Smooth muscle cell (in vitro differentiated cells): ENCODE measurements at regions not wholly inside any gene's neighbourhood (a gene's known extent, or its start where the extent isn't known, plus 50 kb on each side); places are given as distances from the start of the nearest gene placed in this dataset.

Experiments used
- DNase-seq: peaks from one replicate; lab custom pipeline; 2025; ENCODE audit not compliant: unreplicated experiment; lab: John Stamatoyannopoulos, UW
- H2AFZ ChIP-seq: fragments of 200-600 bp; sonication (generic); 2 replicates; pipeline ENCODE4 v1.6.0; 2016; ENCODE audit warnings: antibody characterized with exemption, low read depth, mild to moderate bottlenecking
- H3F3A ChIP-seq: fragments of 200-600 bp; sonication (generic); 2 replicates; pipeline ENCODE4 v1.6.0; 2017; ENCODE audit warnings: antibody characterized with exemption, low read depth
- H3K27ac ChIP-seq: fragments of 200-600 bp; sonication (generic); 2 replicates; pipeline ENCODE4 v1.5.1; 2016; ENCODE audit warnings: low read depth, mild to moderate bottlenecking
- H3K27me3 ChIP-seq: fragments of 200-600 bp; sonication (generic); 2 replicates; pipeline ENCODE4 v1.6.1; 2016; ENCODE audit warnings: low read depth, mild to moderate bottlenecking
- H3K36me3 ChIP-seq: fragments of 200-600 bp; sonication (generic); 2 replicates; pipeline ENCODE4 v1.5.1; 2016; ENCODE audit warnings: low read depth
- H3K4me1 ChIP-seq: fragments of 200-600 bp; sonication (generic); 2 replicates; pipeline ENCODE4 v1.5.1; 2016; ENCODE audit warnings: low read depth
- H3K4me2 ChIP-seq: fragments of 200-600 bp; sonication (generic); 2 replicates; pipeline ENCODE4 v1.6.0; 2016; ENCODE audit warnings: mild to moderate bottlenecking
- H3K4me3 ChIP-seq: fragments of 200-600 bp; sonication (generic); 2 replicates; pipeline ENCODE4 v1.5.1; 2016; ENCODE audit warnings: mild to moderate bottlenecking
- H3K79me2 ChIP-seq: fragments of 200-600 bp; sonication (generic); 2 replicates; pipeline ENCODE4 v1.6.0; 2016; ENCODE audit warnings: low read depth, mild to moderate bottlenecking
- H3K9ac ChIP-seq: fragments of 200-600 bp; sonication (generic); 2 replicates; pipeline ENCODE4 v1.6.0; 2016; ENCODE audit warnings: low read depth
- H3K9me3 ChIP-seq: fragments of 200-600 bp; sonication (generic); replicated peaks from 2 replicates; pipeline ENCODE4 v1.5.1; 2016; ENCODE audit warnings: low read depth
- H4K20me1 ChIP-seq: fragments of 200-600 bp; sonication (generic); 2 replicates; pipeline ENCODE4 v1.6.0; 2016; ENCODE audit warnings: low read depth
- WGBS: methylation state at CpG from one replicate; pipeline ENCODE4 v1.1.7; 2016; ENCODE audit warnings: low lambda C conversion rate; 5-methylcytosine and 5-hydroxymethylcytosine counted together
- TF ChIP-seq, protein P1 (sequence below): fragments of 200-600 bp; sonication (generic); IDR thresholded peaks from 2 replicates; pipeline ENCODE4 v1.5.1; 2017; ENCODE audit warnings: borderline replicate concordance, mild to moderate bottlenecking, antibody characterized with exemption; ENCODE audit not compliant: insufficient read depth, poor library complexity, severe bottlenecking

GRCh38 chr18:67596003-67596402, 79.5 kb upstream of the DSEL start:
- no peak overlapping the region for H3K4me3 ChIP-seq
- no peak for DNase-seq
- H3K9me3 ChIP-seq = no peaks in the 10 kb centered on the region
- H4K20me1 ChIP-seq = no peaks in the 10 kb centered on the region
- no peak overlapping the region for H3K4me2 ChIP-seq
- H3K27ac ChIP-seq = no peak overlapping the region
- no peak overlapping the region for H2AFZ ChIP-seq
- peaks cover 6% of the 10 kb centered on the region for H3F3A ChIP-seq
- H3K4me1 ChIP-seq = peaks cover 10% of the 10 kb centered on the region
- WGBS = 100% methylated on average over 1 of the region's 1 CpG
- TF ChIP-seq, protein P1, sequence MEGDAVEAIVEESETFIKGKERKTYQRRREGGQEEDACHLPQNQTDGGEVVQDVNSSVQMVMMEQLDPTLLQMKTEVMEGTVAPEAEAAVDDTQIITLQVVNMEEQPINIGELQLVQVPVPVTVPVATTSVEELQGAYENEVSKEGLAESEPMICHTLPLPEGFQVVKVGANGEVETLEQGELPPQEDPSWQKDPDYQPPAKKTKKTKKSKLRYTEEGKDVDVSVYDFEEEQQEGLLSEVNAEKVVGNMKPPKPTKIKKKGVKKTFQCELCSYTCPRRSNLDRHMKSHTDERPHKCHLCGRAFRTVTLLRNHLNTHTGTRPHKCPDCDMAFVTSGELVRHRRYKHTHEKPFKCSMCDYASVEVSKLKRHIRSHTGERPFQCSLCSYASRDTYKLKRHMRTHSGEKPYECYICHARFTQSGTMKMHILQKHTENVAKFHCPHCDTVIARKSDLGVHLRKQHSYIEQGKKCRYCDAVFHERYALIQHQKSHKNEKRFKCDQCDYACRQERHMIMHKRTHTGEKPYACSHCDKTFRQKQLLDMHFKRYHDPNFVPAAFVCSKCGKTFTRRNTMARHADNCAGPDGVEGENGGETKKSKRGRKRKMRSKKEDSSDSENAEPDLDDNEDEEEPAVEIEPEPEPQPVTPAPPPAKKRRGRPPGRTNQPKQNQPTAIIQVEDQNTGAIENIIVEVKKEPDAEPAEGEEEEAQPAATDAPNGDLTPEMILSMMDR = no peak
- no peaks in the 10 kb centered on the region for H3K36me3 ChIP-seq
- no peaks in the 10 kb centered on the region for H3K79me2 ChIP-seq
- H3K9ac ChIP-seq = no peak overlapping the region
- no peaks in the 10 kb centered on the region for H3K27me3 ChIP-seq

DNA sequence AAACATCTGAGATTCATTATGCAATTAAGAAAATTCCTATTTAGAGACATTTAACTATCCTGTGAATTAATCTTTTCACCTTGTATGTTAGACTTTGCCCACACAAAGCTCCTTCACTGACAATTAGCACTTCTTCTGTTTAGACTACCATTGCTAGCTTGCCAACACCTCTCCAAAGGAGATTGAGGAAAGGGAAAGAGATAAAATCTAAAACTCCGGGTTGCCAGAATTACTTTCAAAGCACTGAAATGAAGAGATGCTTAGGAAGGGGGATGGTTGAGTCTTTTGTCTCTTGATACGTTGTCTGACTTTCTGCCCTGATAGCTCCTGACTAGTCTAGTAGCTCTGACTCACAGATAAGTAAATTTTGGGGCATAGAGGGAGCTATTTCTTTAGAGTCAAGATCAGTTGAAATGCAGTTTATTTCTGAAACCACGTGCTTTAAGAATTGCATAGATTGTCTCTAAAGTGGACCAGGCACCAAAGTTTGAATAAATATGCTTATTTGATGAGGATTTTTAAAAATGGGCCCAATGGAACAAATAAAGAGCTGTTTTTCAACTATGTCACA, 74.1 kb upstream of the DSEL start:
- H3K4me3 ChIP-seq = no peak overlapping the region
- peak overlapping the region; percentile 48 for H3K4me2 ChIP-seq
- no peaks in the 10 kb centered on the region for H3K79me2 ChIP-seq
- no peaks in the 10 kb centered on the region for H3K9me3 ChIP-seq
- 7% methylated on average over 3 of the region's 3 CpGs for WGBS
- H2AFZ ChIP-seq = peak overlapping the region; percentile 81
- H3K36me3 ChIP-seq = no peaks in the 10 kb centered on the region
- H4K20me1 ChIP-seq = no peaks in the 10 kb centered on the region
- H3K4me1 ChIP-seq = no peaks in the 10 kb centered on the region
- no peaks in the 10 kb centered on the region for H3F3A ChIP-seq
- TF ChIP-seq, protein P1 = no peak
- H3K27me3 ChIP-seq = no peaks in the 10 kb centered on the region
- peak overlapping the region; percentile 39 for H3K9ac ChIP-seq
- H3K27ac ChIP-seq = no peak overlapping the region
- no peak for DNase-seq

DNA sequence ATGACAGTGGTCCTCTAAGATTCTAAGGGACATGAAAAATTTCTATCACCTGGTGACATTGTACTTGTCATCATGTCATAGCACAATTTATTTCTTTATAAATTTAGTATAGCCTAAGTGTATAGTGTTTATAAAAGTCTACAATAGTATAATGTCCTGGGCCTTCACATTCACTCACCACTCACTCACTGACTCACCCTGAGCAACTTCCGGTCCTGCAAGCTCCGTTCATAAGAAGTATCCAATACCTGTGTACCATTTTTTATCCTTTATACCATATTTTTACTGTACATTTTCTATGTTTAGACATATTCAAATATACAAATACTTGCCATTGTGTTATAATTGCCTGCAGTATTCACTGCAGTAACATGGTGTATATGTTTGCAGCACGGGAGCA, 72.8 kb upstream of the DSEL start:
- Histone ChIP-seq H3K27ac (no peak overlapping the region), H3K36me3 (no peaks in the 10 kb centered on the region), H3K27me3 (no peaks in the 10 kb centered on the region), H3K9ac (no peak overlapping the region), H3K4me3 (no peak overlapping the region), H3K9me3 (no peaks in the 10 kb centered on the region), H4K20me1 (no peaks in the 10 kb centered on the region), H3K4me2 (no peak overlapping the region), H3K79me2 (no peaks in the 10 kb centered on the region), H3F3A (no peaks in the 10 kb centered on the region), H3K4me1 (no peaks in the 10 kb centered on the region), H2AFZ (no peak overlapping the region)
- TF ChIP-seq, protein P1 = no peak
- WGBS = 96% methylated on average over 3 of the region's 3 CpGs
- no peak for DNase-seq

DNA sequence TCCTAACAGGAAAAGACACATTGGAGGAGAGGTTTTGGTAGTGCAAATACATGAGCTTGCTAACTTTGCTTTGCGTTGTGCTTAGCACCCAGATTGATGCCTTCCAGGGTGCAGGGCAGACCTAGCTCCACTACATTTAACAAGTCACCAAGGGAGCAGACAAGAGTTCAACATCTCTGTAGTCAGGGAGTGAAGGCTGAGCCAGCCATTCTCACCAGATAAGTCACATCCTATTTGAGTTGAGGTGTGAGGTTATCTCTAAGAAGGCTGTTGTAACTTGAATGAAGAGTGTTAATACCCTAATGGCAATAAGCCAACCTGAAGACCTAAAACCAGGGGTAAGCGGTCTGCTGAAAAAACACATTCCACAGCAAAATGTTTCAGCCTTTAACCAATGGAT, 69.6 kb upstream of the DSEL start:
- H3K4me1 ChIP-seq = no peaks in the 10 kb centered on the region
- H2AFZ ChIP-seq = no peak overlapping the region
- H3K4me3 ChIP-seq = no peak overlapping the region
- no peaks in the 10 kb centered on the region for H3F3A ChIP-seq
- H3K9me3 ChIP-seq = no peaks in the 10 kb centered on the region
- no peak overlapping the region for H3K27ac ChIP-seq
- H3K27me3 ChIP-seq = no peaks in the 10 kb centered on the region
- H3K4me2 ChIP-seq = no peak overlapping the region
- no peak overlapping the region for H3K9ac ChIP-seq
- TF ChIP-seq, protein P1 = no peak
- WGBS = 83% methylated on average over 2 of the region's 2 CpGs
- DNase-seq = no peak
- no peaks in the 10 kb centered on the region for H3K36me3 ChIP-seq
- no peaks in the 10 kb centered on the region for H3K79me2 ChIP-seq
- H4K20me1 ChIP-seq = no peaks in the 10 kb centered on the region
